ENCODE measurements at regions not wholly inside any gene's neighbourhood (a gene's known extent, or its start where the extent isn't known, plus 50 kb on each side); places are given as distances from the start of the nearest gene placed in this dataset.

DNA sequence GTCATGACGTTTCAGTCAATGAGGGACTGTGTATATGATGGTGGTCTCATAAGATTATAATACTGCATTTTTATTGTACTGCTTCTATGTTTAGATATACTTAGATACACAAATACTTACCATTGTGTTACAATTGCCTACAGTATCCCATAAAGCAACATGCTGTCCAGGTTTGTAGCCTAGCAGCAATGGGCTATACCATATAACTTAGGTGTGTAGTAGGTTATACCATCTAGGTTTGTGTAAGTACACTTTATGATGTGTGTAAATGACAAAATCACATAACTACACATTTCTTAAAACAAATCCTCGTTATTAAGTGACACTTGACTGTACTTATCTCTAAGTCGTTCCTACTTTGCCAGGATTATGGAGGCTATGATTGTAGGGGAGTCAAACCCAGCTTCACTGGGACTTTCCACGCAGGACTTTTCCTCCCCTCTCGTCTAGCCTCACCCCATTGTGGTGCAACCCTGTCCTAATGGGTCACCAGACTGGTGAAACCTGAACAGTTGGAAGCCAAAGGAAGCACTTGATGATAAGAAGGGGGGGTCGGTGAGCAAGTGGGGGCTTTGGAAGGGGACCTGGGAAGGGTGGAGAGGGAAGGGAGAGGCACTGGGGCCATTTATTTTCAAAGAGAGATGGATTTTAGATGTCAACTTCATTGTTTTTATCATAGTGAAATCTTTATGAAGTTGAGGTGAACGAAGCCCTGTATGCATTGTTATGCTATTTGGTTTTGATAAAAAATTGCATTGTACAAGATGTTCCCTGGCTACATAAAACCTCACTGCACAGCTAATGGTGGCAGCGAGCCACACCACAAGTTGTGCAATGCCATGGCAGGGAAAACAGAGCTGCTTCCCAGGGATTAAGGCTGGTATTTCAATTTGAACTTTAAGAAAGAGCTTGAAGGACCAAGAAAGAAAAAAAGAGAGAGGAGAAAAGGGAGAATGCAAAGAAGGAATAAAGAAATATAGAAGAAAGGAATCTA lies 129.1 kb downstream of the EHF start:
- TF ChIP-seq, protein P1, sequence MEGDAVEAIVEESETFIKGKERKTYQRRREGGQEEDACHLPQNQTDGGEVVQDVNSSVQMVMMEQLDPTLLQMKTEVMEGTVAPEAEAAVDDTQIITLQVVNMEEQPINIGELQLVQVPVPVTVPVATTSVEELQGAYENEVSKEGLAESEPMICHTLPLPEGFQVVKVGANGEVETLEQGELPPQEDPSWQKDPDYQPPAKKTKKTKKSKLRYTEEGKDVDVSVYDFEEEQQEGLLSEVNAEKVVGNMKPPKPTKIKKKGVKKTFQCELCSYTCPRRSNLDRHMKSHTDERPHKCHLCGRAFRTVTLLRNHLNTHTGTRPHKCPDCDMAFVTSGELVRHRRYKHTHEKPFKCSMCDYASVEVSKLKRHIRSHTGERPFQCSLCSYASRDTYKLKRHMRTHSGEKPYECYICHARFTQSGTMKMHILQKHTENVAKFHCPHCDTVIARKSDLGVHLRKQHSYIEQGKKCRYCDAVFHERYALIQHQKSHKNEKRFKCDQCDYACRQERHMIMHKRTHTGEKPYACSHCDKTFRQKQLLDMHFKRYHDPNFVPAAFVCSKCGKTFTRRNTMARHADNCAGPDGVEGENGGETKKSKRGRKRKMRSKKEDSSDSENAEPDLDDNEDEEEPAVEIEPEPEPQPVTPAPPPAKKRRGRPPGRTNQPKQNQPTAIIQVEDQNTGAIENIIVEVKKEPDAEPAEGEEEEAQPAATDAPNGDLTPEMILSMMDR (conservative IDR thresholded peaks at IDR 0.05; ENCODE audit: control insufficient read depth, insufficient read depth, low read depth, low read length): no peak
- DNase-seq (ENCODE audit: low read depth): peak; percentile 96
- no peak overlapping the region for H3K4me3 ChIP-seq (ENCODE audit: control insufficient read depth, low read depth, low read length)

DNA sequence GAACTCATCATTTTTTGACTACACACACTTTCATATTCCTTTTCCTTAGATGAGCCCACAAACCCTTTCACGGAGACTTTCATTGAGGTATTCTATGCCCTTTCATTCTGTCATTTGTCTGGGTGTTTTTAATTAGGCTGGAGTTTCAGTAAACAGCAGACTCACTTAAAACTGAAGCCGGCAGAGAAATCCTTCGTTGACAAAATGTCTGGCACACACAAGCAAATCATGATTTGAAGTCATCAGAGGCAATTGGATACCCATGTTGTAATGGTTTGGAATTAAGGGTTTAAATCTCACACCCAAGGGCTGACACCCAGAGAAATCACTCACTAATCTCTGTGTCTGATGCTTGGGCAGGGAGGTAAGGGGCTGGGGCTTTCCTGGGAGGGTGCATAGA lies 127.1 kb downstream of the EHF start:
- no peak overlapping the region for H3K4me3 ChIP-seq (ENCODE audit: control insufficient read depth, low read depth, low read length)
- no peak for DNase-seq (ENCODE audit: low read depth)

GRCh38 chr11:34747251-34747650 lies 126.4 kb downstream of the EHF start:
- TF ChIP-seq, protein P1 (conservative IDR thresholded peaks at IDR 0.05; ENCODE audit: control insufficient read depth, insufficient read depth, low read depth, low read length): no peak
- no peak for DNase-seq (ENCODE audit: low read depth)
- H3K4me3 ChIP-seq (ENCODE audit: control insufficient read depth, low read depth, low read length): no peak overlapping the region

More for the DNA sequence above, 127.1 kb downstream of the EHF start:
- TF ChIP-seq, protein P1 (conservative IDR thresholded peaks at IDR 0.05; ENCODE audit: control insufficient read depth, insufficient read depth, low read depth, low read length): no peak

GRCh38 chr11:34745195-34745594 lies 124.3 kb downstream of the EHF start:
- no peak overlapping the region for H3K4me3 ChIP-seq (ENCODE audit: control insufficient read depth, low read depth, low read length)
- no peak for DNase-seq (ENCODE audit: low read depth)
- TF ChIP-seq, protein P1 (conservative IDR thresholded peaks at IDR 0.05; ENCODE audit: control insufficient read depth, insufficient read depth, low read depth, low read length): no peak

GRCh38 chr11:34744511-34744910 lies 123.6 kb downstream of the EHF start:
- peak; percentile 42 for DNase-seq (ENCODE audit: low read depth)
- TF ChIP-seq, protein P1 (conservative IDR thresholded peaks at IDR 0.05; ENCODE audit: control insufficient read depth, insufficient read depth, low read depth, low read length): no peak
- no peak overlapping the region for H3K4me3 ChIP-seq (ENCODE audit: control insufficient read depth, low read depth, low read length)

DNA sequence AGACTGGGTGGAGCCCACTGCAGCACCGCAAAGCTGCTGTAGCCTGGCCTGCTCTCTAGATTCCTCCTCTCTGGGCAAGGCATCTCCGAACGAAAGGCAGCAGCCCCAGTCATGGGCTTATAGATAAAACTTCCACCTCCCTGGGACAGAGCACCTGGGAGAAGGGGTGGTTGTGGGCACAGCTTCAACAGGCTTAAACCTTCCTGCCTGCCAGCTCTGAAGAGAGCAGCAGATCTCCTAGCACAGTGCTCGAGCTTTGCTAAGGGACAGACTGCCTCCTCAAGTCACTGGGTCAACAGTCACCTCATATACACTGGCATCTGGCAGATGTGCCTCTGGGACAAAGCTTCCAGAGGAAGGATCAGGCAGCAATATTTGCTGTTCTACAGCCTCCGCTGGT lies 117.3 kb downstream of the EHF start:
- DNase-seq (ENCODE audit: low read depth): no peak
- no peak overlapping the region for H3K4me3 ChIP-seq (ENCODE audit: control insufficient read depth, low read depth, low read length)
- TF ChIP-seq, protein P1 (conservative IDR thresholded peaks at IDR 0.05; ENCODE audit: control insufficient read depth, insufficient read depth, low read depth, low read length): no peak

Measured in fibroblast of mammary gland (primary cell).